Fibroblast of mammary gland (primary cell): ENCODE measurements at regions not wholly inside any gene's neighbourhood (a gene's known extent, or its start where the extent isn't known, plus 50 kb on each side); places are given as distances from the start of the nearest gene placed in this dataset.

Experiments
- DNase-seq: peaks from one replicate; pipeline ENCODE4 v3.0.0-alpha.2; 2010; ENCODE audit warnings: low read depth
- H3K4me3 ChIP-seq: 2 replicates; pipeline ENCODE4 v1.5.1; 2011; ENCODE audit warnings: low read depth, mild to moderate bottlenecking, low read length, moderate library complexity; ENCODE audit not compliant: control insufficient read depth
- TF ChIP-seq, protein P1 (sequence below): conservative IDR thresholded peaks from 2 replicates; pipeline ENCODE4 v1.5.1; 2011; ENCODE audit warnings: low read depth, low read length, inconsistent platforms; ENCODE audit not compliant: control insufficient read depth, insufficient read depth

DNA sequence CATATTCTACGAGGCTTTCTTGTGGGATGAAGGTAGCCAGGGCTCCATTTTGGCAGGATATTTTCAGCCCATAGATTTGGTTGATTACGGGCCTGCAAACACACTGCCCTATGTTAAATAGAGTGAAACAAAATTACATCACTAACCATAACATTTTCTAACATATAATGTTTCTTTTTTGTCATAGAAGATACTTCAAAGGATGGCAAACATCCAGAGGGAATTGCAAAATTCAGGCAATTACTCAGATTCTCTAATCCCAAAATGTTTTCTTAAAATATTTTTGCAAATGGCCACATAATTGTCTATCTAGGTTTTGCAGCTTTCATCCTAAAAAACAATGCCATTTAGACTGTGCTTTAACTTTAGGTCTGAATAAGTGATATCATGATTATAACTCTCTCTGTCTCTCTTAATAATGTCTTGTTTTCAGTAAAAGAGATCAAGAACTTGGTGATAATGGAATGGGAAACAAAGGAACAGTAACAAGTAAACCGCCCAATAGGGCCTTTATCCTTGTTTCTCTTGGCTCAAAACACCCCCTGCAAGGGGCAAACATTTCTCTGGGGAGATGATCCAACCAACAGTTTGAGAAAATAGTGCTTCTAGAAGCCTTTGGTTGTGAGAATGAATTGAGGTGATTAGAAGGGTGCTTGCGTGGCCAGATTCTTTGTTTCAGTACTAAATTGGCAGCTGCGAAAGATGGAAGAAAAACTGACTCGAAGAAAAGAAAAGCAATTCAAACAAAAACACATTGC is 54.4 kb upstream of the BTG1 start:
- peak; percentile 72 for DNase-seq
- TF ChIP-seq, protein P1, sequence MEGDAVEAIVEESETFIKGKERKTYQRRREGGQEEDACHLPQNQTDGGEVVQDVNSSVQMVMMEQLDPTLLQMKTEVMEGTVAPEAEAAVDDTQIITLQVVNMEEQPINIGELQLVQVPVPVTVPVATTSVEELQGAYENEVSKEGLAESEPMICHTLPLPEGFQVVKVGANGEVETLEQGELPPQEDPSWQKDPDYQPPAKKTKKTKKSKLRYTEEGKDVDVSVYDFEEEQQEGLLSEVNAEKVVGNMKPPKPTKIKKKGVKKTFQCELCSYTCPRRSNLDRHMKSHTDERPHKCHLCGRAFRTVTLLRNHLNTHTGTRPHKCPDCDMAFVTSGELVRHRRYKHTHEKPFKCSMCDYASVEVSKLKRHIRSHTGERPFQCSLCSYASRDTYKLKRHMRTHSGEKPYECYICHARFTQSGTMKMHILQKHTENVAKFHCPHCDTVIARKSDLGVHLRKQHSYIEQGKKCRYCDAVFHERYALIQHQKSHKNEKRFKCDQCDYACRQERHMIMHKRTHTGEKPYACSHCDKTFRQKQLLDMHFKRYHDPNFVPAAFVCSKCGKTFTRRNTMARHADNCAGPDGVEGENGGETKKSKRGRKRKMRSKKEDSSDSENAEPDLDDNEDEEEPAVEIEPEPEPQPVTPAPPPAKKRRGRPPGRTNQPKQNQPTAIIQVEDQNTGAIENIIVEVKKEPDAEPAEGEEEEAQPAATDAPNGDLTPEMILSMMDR, result no peak
- H3K4me3 ChIP-seq, result no peak overlapping the region

DNA sequence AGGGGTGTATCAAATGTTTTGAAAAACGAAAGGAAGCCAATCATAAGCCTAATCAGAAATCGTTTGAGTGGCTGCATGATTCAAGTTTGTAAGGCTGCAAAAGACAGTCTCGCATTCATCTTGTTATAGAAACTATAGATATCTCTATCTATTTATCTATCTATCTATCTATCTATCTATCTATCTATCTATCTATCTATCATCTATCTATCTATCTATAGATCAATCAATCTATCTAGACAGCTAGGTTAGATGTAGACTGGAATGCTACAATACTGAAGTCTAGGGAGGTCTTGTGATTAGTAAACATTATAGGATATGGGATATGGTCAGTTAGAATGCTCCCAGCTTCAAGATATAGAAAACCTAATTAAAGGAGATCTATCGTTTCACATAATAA is 52.2 kb upstream of the BTG1 start:
- TF ChIP-seq, protein P1, result no peak
- H3K4me3 ChIP-seq, result no peak overlapping the region
- no peak for DNase-seq

DNA sequence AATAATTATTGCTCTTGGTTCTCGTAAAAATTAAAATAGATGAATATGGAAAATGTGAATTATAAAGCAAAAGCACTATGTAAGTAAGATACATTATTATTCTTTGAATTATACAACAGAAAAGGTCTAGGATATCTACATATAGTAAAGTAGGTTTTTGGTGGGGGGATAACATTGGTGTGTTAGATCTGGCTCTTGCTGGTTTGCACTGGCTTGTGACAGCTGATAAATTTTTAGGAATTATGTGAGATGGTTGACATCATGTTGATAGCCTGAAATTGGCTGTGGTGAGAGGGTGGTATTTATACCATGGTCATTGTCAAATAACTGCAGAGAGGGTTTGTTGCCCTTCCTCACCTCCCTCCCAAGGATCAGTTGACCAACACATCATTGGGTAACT is 50.7 kb upstream of the BTG1 start:
- H3K4me3 ChIP-seq, result no peak overlapping the region
- DNase-seq, result no peak
- TF ChIP-seq, protein P1, result no peak
